Activated CD4-positive, alpha-beta T cell treated with anti-CD3 and anti-CD28 coated beads, Interleukin-2, Interleukin-4, amounts not matched to agents 100 ng/mL and 50 ng/mL, durations not matched to agents 16 hours and 8 hours (primary cell): ENCODE measurements at regions not wholly inside any gene's neighbourhood (a gene's known extent, or its start where the extent isn't known, plus 50 kb on each side); places are given as distances from the start of the nearest gene placed in this dataset.
"Not testable (repeated sequence)": the region's sequence is repeated elsewhere in the genome, so short reads cannot be mapped to it uniquely, and the experiment has no call there.

Source experiments
- DNase-seq: peaks from one replicate; pipeline ENCODE4 v3.0.0-alpha.2; 2020; ENCODE audit warnings: low spot score

DNA sequence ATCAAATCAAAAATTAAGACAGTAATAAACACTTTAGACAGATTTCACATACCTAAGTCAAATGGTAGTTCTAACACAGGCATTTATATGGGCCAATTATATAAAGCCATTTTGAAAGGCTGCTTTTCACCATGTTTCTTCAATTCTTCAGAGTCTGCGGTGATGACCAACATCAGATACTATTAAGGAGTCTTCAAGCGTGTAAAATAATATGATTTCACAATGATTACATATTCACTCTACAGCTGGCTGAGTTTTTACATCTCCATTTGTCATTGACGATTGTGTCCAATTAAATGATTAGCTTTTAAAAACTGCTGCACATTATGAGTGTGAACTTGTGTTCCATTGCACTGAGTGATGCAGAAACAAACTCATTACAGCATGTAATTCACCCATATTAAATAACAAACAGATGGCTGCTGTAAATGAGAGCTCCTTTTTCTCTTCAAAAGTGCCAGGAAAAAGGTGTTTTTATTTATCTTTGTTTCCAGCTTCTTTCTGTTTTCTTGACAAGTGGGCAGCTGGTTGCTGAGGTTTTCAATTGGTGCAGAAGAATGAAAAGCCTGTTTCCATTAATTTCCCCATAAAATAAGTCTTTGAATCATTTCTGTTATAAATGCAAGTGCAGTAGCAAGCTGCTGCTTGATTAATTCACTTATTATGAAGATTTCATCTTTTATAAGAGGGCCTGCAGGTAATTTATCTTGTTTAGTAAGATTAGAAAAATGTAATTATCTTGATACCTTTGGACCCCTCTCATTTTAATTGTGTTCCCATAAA, 676.1 kb upstream of the KLHL1 start:
- DNase-seq = no peak

DNA sequence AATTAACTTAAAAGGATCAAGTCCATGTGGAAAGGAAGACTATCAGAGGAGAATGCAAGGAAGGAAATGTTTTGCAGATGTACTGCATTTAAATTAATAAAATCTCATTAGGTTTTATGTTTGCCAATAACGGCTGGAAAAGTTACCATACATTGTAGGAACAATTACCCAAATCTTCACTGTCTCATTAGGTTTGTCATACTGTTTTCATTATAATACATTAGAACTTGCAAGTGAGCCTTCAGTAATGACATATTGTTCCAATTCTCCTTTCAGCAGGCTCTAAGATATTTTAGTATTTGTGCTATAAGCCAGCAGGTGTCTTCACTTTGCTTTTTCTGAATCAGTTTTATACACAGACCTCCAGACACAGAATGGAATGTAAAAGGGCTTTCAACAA, 661.6 kb upstream of the KLHL1 start:
- no peak for DNase-seq

DNA sequence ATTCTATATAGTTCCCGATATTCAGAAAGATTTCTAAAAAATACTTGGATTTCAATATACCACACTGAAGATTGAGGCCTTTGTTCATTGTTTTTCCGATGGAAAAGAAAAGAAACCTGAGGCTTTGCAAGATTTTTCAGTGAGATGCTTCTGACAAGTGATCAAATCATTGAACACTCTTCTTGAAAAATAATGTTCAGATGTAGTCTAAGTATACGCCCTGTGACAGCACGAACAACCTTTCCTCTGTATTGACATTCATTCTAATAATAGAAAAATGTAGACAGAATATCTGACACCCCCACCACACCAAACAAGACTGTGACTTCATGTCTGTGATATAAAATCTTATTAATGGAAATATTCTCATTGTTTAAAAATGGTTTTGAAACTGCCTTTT, 650.7 kb upstream of the KLHL1 start:
- no peak for DNase-seq

DNA sequence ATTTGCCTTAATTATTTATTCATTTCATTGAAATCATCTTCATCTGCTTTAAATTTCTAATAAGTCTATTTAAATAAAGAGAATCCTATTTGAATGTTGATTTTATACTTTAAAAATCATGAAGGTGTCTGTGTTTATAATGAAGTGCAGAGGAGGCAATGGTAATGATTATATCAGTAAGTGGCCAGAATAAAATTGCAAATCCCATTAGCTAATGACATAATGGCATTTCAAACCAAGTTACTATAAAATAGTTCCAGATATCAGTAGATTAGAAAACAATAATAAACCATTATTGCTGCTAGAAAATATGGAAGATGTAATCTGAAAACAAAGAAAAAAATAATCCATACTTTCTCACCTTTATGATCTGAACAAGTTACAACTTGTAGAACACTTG, 647.8 kb upstream of the KLHL1 start:
- DNase-seq = no peak

DNA sequence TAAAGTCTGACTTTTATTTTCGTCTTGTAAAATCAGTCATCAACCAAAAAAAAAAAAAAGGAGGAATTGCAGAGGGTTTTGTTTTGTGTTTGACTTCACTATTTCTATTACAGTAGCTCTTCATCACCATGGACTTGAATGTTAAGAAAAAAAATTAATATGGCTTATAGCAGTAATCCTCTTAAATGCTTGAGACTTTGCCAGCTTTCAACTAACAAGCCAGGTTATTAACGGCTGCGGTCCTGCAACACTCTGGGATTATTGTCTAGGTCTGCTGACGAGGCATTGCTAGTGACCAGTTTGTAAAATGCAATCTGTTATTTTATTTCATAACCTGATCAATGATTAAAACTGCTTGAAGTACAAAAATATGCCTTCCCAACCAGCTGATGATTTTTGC, 647.2 kb upstream of the KLHL1 start:
- no peak for DNase-seq

DNA sequence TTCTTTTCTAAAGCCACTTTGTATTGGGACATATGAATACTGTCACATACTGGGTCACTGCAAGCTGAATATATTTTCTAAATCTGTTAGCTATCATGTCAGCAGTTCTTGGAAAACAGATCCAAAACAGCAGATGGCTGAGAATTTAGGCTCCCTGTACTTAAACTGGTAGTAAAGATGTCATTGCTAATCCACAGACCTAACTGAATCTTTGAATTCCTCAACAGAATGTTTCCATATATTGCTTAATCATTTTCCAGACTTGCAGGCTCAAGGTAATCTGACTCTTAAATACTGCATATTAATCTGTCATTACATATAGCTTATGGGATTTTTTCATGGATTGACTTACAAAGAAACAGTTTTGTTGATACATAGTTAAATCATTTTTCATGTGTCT, 639.0 kb upstream of the KLHL1 start:
- DNase-seq = no peak

DNA sequence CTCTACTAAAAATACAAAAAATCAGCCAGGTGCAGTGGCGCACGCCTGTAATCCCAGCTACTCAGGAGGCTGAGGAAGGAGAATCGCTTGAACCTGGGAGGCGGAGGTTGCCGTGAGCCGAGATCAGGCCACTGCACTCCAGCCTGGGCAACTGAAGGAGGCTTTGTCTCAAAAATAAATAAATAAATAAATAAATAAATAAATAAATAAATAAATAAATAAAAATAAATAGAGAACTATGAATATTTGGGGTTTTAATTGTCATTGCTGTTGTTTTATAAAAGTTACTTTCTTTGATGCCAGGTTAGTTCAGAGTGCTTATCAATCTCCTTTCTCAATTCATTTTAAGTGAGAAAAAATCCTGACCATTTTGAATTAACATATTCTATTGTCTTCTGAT, 638.2 kb upstream of the KLHL1 start:
- not testable (repeated sequence) for DNase-seq

DNA sequence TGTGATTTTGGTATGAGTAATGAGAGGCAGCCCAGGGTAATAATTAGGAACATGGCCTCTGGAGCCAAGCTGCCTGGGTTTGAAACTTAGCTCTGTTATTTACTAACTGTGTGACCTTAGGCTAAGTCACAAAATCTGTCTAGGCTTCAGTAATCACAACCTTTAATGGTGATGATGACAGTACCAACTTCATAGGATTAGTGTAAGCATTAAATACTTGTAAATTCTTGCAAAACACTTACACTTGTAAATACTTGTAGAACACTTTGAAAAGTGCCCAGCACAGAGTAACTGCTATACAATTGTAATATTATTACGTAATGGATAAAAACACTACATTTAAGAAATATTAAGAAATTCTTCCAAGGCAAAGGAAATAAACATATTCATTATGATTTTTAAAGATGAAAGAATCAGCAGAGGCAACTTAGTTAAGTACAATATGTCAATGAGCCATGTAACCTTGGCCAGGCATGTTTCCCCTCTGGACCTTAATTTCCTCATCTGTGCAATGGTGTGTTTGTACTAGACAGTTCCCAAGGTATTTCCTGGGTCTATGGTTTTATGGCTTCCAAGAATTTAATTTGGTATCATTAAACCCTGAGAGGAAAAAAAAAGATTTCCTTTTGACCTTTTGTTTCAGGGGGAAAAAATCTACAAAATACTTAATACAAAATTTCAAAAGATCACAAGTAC, 628.5 kb upstream of the KLHL1 start:
- no peak for DNase-seq

DNA sequence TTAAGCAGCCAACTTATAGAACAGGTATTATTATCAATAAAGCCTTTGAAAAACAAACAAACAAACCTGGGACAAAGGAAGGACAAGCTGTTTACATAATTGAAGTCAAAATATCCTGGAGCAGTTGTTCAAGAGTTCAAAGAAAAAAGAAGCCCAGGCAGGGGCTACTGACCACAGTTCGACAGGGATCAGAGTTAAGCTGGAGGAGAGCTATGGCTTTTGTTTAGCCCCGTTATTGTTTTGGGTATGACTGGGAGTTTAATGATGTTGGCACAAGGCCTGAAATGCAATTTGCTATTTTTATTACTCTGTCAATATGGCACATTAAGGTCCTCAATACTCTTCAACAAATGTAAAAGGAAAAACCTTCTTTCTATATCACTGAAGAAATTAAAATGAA, 624.4 kb upstream of the KLHL1 start:
- no peak for DNase-seq

DNA sequence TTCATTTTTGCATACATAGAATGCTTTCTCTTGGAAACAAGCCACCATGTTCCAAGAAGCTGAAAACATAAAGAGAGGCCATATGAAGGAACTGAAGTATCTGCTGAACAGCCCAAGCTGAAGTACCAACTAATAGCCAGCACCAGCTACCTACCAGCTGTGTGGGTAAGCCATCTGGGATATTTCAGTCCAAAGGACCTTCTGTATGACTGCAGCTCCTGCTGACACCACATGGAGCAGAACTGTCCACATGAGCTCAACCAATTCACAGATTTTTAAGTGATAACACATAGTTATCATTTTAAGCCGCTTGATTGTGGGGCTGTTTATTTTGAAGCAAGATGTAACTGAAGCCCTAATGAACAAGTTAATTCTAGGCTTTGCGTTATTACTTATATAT, 621.1 kb upstream of the KLHL1 start:
- no peak for DNase-seq

DNA sequence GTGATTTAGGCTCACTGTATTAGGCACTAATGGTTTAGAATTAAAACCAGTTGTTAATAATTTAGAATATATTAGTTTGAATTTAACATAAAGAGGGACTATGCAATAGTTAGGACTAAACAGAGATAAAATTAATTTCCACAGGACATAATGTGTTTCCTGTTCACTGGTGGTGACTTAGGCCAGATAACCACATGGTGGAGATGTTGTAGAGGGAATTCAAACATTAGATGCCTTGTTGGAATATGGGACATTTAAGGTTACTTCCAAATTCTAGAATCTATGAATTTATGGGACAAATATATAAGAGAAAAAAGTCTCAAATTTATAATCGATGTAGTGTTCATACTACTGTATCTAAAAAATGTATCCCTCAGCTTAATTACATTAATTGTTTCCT, 615.5 kb upstream of the KLHL1 start:
- no peak for DNase-seq

DNA sequence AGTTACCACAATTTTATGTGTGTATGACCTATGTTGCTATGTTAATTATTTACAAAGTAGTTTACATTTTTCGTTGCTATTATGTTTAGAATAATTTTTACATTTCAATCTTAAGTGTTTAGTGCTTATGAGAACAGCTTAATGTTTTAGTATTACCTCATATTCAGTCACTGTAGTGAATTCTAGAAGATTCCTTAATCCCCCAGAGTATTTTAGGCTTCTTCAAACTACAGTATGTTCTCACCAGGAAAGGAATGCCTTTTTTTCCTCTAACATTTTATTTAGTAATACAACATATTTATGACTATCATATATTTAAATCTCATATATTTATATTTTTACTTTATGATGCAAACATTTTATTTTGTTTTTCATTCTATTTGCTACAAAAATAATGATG, 612.1 kb upstream of the KLHL1 start:
- no peak for DNase-seq

DNA sequence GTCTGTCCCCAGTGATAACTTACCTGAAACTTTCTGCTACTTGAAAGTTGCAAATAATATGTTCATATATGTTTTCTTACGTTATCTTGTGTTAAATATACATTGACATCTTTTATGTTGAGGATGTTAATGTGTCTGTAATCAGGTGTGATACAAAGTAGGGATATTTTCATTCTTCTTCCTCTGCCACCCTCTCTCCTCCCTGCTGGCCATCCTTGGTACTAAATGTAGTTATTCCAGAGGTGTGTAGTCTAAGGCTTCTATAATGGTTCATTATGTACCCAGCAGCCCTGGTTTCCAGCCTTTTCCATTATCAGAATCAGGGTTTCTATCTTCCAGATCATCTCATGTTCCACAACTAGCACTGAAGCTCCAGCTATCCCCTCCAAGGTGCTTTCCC, 606.7 kb upstream of the KLHL1 start:
- DNase-seq = no peak

DNA sequence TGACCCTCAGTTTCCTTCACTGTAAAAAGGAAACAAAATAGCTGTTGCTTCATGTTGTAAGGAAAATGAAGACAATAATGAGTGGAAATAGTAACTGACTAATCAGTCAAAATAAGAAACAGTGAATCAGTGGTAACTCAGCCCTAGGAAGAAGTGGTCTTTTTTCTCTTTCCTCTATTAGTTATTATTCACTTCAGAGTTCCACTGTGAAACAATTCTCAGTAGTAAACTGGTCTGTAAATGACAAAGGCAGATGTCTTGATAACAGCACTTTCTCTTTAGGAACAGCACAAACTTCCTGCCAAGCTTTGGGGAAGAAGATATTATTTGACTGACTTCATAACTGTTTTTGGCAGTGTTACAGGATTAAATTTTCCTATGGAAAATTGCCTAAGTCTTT, 600.5 kb upstream of the KLHL1 start:
- no peak for DNase-seq

DNA sequence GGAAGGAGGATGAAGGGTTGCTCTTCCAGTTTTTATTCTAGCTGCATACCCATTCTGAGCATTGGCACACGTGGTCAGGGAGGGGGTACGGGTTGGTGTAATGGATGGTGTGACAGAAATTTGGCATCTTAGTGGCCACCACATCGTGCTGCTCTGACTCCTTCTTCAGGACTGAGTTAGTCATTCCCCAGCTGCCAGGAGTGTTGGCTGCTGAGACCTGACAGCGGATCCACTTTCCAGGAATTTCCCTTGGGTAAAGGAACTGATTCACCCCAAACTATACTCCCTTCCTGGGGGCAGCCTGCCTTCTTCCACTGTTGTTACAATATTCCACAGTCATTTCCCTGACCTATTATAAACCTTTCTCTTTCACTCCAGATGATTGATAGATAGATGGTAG, 595.5 kb upstream of the KLHL1 start:
- no peak for DNase-seq

DNA sequence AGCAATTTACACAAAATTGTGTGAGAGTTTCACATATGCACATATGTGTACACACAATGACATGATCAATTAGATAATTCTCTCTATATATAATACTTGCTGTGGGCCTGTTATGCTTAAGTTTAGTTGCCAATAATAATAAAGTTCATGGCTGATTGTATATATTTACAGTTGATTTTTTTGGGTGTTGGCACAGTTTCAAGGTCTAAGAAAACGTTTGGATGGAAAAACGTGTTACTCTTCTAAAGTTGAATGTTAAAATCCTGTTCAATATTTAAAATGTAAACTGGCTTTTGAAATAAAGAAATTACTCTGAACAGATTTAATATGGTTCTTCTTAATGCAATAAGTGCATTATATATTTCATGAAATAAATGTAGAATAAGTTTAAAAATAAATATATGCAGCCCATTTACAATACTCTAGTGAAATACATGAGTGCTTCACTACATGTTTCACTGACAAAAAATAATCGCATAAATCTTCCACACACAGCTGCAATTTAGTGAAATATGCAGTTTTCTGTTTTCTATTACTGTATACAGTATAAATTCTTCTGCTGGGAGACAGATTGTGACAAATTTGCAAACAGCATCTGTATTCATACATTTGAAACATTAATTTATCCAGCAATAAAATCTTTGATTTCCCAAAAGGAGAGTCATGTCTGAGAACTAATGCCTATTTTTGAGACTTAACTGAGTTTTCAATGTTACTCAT, 586.9 kb upstream of the KLHL1 start:
- no peak for DNase-seq

DNA sequence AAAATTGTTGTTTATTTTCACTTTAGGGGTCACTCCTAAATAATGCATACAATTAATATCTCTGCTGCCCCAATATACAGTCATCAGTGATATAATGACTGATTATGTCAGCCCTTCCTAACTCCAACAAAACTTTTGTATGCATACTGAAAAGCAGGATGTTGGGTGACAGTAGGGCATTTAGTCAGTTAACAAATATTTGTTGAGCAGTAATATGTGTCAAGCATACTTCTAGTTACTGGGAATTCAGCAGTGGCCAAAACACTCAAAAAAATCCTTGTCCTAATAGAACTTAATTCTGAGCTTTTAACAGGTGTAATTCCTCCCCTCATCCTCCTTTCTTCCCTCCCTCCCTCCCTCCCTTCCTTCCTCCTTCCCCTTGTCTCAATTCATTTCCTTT, 560.7 kb upstream of the KLHL1 start:
- no peak for DNase-seq

DNA sequence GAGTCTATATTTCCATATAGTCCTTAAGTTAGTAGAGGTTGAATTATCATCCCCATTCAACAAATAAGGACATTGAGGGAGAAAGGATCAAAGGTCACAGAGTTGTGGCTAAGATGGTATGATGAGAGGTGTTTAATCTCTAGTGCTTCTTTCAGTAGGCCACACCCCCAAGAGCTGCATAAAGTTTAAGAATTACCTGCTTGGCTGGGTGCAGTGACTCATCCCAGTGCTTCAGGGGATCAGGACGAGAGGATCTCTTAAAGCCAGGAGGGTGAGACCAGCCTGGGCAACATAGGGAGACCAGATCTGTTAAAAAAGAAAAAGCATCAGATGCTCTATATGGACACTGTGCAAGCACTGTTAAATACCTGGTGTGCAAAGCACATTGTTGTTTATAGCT, 560.0 kb upstream of the KLHL1 start:
- no peak for DNase-seq

DNA sequence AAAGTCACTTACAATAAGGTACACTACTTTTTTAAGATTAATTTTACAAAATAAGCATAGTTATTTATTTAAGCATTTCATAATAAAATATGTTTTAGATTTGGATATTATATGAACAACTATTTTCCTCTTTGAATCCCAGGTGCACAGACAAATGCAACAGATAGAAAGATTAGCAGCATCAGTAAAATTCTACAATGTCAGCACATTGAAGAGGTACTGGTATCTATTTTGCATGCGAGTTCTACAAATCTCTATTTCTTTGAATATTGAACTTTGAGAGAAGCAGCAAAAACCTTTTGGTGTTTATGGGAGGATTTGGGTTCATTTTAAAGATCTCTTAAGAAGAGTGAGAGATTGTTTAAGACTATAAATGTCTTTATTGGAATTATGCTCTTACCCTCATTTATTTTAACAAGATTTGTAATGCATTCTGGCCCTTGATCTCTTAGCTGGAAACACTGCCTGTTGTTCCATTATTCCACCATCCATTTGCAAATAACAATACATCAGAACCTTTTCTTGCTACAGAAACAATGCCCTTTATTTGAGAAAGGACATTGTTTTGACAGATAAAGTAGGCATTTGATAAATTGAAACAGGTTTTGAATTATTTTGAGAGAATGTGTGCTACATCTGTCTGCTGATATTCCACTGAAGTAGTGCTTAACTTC, 558.8 kb upstream of the KLHL1 start:
- no peak for DNase-seq

DNA sequence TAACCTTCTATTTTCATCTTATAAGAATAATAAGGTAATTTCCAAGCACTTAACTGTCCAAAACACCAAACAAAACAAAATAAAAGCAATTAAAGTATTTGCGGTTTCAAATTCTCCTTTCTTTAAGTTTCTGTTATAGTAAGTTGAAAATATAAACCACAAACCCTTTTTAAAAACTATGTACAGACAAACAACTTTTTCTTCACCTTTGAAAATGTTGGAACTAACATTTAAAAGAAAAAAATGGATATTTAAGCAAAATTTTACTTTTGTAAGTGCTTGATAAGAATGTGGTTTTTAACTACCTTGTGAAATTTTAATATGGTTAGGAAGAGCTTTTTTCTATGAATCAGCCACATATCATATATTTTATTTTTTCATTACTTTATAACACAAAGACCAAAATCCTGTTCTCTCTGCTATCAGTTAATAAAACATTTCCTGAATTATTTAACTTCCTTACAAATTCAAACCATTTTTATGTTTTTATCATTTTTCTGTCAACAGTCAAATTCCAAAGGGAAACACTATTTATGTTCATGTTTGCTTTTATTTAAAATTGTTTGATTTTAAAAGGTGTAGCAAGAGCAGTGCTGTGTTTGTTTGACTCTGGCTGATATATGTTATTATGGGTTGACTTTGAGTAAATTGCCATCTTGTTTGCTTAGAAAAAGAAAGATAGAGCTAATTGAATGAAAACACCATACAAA, 554.1 kb upstream of the KLHL1 start:
- DNase-seq = no peak

DNA sequence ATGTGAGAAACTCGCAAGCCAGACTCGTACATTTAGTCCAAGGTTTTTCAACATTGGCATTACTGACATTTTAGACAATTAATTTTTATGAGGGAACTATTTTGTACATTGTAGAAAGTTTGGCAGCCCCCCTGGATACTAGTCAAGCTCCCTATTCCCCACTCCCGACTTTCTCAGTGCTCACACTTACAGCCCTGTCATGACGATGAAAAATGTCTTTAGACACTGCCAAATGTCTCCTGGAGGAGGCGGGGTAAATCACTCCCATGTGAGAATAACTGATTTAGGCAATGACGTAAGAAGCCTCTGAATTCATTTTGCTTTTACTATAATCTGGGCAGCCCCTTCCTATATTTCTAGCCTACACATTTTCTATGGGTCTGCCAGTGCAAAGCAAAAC, 535.8 kb upstream of the KLHL1 start:
- no peak for DNase-seq

DNA sequence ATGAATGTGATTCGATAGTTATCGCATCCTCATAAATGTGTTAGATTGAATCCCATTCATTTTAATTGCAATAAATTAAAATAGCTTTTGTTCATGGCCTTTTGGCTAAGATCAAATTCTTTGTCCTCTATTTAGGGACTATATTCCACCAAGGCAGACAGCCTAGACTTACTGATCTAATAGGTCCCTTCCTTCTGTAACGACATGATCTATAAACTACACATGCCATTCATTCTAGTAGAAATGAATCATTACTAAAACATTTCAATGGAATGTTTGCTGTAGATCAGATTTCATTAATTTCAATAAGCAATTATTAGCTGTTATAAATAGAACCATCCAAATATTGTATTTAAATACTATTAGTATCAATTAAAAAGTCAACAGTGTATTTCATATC, 526.6 kb upstream of the KLHL1 start:
- no peak for DNase-seq
